Psoas muscle (tissue), 7 donors: ENCODE measurements at regions not wholly inside any gene's neighbourhood (a gene's known extent, or its start where the extent isn't known, plus 50 kb on each side); places are given as distances from the start of the nearest gene placed in this dataset.

Experiments used
- ATAC-seq, 4 donors: fragments of 200-7000 bp; cut with Tn5 transposase; one replicate each; pipeline ENCODE4 v1.9.1; 2020; ENCODE audit warnings: moderate library complexity in 3 of 4, mild to moderate bottlenecking in 2 of 4
- DNase-seq, 2 donors: peaks; one replicate each; pipeline ENCODE4 v3.0.0-alpha.2; 2020
- H3K27ac ChIP-seq: fragments of 200-600 bp; one replicate; pipeline ENCODE4 v1.8.0; 2022
- H3K27me3 ChIP-seq, 3 donors: fragments of 200-600 bp in 1 of 3; one replicate each; pipeline versions ENCODE4 v1.6.1 to v1.8.0; 2013 to 2022; ENCODE audit warnings: low read length in 2 of 3, mild to moderate bottlenecking in 2 of 3, moderate library complexity in 1 of 3; ENCODE audit not compliant: insufficient read depth in 3 of 3
- H3K36me3 ChIP-seq, 2 donors: fragments of 200-600 bp in 1 of 2; one replicate each; pipeline versions ENCODE4 v1.6.1 to v1.8.0; 2013 to 2022; ENCODE audit warnings: low read depth in 1 of 2, mild to moderate bottlenecking in 1 of 2, moderate library complexity in 1 of 2; ENCODE audit not compliant: insufficient read depth in 1 of 2
- H3K4me1 ChIP-seq: fragments of 200-600 bp; one replicate; pipeline ENCODE4 v1.8.0; 2022
- H3K4me3 ChIP-seq: fragments of 200-600 bp; one replicate; pipeline ENCODE4 v1.8.0; 2022; ENCODE audit warnings: mild to moderate bottlenecking
- H3K9me3 ChIP-seq: fragments of 200-600 bp; one replicate; pipeline ENCODE4 v1.8.0; 2022
- WGBS, 3 donors: extraction: QIAGEN DNeasy Blood & Tissue Kit; methylation state at CpG; one replicate each; pipeline versions ENCODE4 v1.1.6 to v1.1.7; 2013; 5-methylcytosine and 5-hydroxymethylcytosine counted together
- intact Hi-C, 2 donors: fragments of 100-400 bp; cut with DNase I; formaldehyde crosslinking; loops; one replicate each; pipeline versions ENCODE4 v1.11.0 to v1.14.2; 2022
- TF ChIP-seq, protein P1 (sequence below): fragments of 200-600 bp; IDR thresholded peaks from one replicate; pipeline ENCODE4 v1.8.0; 2022; ENCODE audit warnings: antibody characterized with exemption
- donor health status: healthy with polysubstance abuse.
- donor health status: DM: no; HTN: no; CAD: no; lungs with moderate emphysema.
- donor health status: Bipolar disorder and iron deficiency.
- donor health status: healthy.
- donor health status: DM: yes; HTN: yes; CAD: no.
- donor health status: DM: no; HTN: no; CAD: no.
- donor health status: DM: yes; HTN: yes; CAD: no.

DNA sequence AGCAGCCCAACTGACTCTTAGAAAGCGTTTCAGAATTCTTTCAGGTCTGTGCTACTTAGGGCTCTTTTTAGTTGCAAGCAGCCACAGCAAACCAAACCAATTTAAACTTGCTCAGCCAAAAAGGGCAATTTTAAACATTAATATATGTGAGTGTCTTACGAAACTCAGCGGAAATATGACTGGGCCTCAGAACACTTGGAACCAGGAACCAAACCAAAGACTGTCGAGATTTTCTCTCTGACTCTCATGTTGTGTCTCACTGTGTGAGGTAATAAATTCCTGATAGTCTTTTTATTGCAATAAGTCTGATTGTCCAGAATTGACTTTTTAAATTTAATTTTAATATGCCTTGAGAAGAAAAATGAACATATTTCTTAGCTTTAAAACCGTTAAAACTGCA is 122.3 kb downstream of the SYF2 start:
- TF ChIP-seq, protein P1, sequence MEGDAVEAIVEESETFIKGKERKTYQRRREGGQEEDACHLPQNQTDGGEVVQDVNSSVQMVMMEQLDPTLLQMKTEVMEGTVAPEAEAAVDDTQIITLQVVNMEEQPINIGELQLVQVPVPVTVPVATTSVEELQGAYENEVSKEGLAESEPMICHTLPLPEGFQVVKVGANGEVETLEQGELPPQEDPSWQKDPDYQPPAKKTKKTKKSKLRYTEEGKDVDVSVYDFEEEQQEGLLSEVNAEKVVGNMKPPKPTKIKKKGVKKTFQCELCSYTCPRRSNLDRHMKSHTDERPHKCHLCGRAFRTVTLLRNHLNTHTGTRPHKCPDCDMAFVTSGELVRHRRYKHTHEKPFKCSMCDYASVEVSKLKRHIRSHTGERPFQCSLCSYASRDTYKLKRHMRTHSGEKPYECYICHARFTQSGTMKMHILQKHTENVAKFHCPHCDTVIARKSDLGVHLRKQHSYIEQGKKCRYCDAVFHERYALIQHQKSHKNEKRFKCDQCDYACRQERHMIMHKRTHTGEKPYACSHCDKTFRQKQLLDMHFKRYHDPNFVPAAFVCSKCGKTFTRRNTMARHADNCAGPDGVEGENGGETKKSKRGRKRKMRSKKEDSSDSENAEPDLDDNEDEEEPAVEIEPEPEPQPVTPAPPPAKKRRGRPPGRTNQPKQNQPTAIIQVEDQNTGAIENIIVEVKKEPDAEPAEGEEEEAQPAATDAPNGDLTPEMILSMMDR: no peak
- Histone ChIP-seq H3K4me1 (no peaks in the 10 kb centered on the region), H3K9me3 (peaks cover 3% of the 10 kb centered on the region), H3K27ac (no peak overlapping the region), H3K4me3 (no peak overlapping the region), H3K36me3 (no peaks in the 10 kb centered on the region), H3K27me3 (peaks cover 0 to 17% (median 1%) of the 10 kb centered on the region in 3 donors)
- ATAC-seq (no peak), DNase-seq (no peak)
- 88 to 95% (median 90%) methylated on average over 5 of the region's 5 CpGs for WGBS, 3 donors
- intact Hi-C loops: no loop called here

DNA sequence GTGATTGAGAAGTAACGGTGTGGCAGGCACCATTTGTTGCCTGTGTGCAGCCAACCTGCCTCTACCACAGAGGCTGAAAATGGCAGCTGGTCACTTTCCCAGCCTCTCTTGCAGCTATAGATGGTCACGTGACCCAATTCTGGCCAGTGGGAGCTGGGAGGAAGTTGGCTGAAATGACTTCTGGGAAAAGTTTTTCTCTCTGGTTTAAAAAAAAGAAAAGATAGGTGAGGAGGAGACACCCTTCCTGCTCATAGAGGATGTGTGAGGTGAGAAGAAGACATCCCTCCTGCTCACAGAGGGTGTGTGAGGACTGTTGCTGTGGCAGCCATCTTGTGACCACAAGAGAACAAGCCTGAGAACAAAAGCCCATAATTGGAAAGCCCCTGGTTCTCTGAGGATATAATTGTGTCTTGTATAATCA is 122.8 kb downstream of the SYF2 start:
- H3K4me1 ChIP-seq: no peaks in the 10 kb centered on the region
- ATAC-seq: no peak
- intact Hi-C loops: loop anchor here in 1 of 2 donors (10.0 kb wide), 1 partner anchor 95 kb away; no protein-coding TSS in a partner anchor
- DNase-seq: no peak
- H3K27ac ChIP-seq: no peak overlapping the region
- no peaks in the 10 kb centered on the region for H3K36me3 ChIP-seq
- H3K27me3 ChIP-seq: peaks cover 0 to 17% (median 1%) of the 10 kb centered on the region in 3 donors
- H3K9me3 ChIP-seq: peaks cover 3% of the 10 kb centered on the region
- 95 to 100% (median 96%) methylated on average over 2 of the region's 2 CpGs for WGBS, 3 donors
- TF ChIP-seq, protein P1: no peak
- no peak overlapping the region for H3K4me3 ChIP-seq

DNA sequence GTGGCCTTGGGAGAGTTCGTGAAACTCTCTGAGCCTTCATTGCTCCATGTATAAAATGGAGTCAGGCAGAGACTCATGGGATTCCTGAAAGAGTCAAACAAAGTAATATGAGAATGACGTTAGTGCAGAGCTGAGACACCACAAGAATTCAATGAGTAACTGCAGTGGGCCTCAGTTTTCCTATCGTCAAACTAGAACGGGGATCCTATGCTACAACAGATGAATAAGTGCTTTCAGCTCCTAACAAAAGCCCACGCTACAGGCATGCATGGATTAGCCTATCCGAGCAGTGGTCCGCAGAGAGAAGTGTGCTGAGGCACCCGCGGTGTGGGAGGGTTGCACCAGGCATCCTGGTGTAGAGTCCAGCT is 124.7 kb downstream of the SYF2 start:
- no peak overlapping the region for H3K27ac ChIP-seq
- H3K4me1 ChIP-seq: no peaks in the 10 kb centered on the region
- peaks cover 3% of the 10 kb centered on the region for H3K9me3 ChIP-seq
- H3K36me3 ChIP-seq: no peaks in the 10 kb centered on the region
- DNase-seq: no peak
- WGBS, 3 donors: 89 to 94% (median 90%) methylated on average over 9 of the region's 9 CpGs
- ATAC-seq: no peak
- intact Hi-C loops: loop anchor here in 1 of 2 donors (10.0 kb wide), 1 partner anchor 97 kb away; no protein-coding TSS in a partner anchor
- peaks cover 0 to 17% (median 1%) of the 10 kb centered on the region in 3 donors for H3K27me3 ChIP-seq
- TF ChIP-seq, protein P1: no peak
- H3K4me3 ChIP-seq: no peak overlapping the region

DNA sequence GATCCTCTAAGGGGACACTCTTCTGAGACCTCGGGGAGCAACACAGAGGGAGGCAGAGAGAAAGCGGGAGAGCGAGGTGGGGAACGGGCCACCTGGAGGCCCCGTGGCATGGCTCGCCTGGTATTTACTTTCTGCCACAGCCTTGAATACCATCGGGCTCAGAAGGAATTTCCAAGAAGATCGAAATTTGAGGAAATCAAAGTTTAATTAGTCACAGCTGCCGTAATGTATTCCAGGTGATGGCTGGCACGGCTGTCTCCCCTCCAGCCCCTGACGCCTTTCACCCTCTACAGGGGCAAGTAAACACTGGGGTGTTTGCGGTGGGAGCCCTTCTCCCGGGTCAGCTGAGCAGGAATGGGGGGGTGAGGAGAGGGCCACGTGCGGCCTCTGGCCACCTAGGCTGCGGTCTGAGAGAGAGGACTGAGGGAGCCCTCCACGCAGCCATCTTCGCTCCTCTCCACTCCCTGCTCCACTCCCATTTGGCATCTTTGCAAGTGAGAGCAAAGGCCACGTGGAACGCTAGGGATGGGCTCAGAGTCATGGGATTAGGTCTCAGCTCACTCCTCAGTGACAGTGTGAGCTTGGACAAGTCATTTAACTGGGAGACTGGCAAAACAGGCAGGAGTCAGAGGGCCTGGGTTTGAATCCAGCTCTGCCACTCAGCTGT is 125.2 kb downstream of the SYF2 start:
- ATAC-seq: no peak
- no peaks in the 10 kb centered on the region for H3K36me3 ChIP-seq

More for the DNA sequence above, 125.2 kb downstream of the SYF2 start:
- 49 to 64% (median 55%) methylated on average over 20 of the region's 20 CpGs for WGBS, 3 donors
- peaks cover 3% of the 10 kb centered on the region for H3K9me3 ChIP-seq
- no peak overlapping the region for H3K4me3 ChIP-seq
- H3K27ac ChIP-seq: no peak overlapping the region
- H3K4me1 ChIP-seq: no peaks in the 10 kb centered on the region
- H3K27me3 ChIP-seq: peaks cover 0 to 17% (median 3%) of the 10 kb centered on the region in 3 donors
- DNase-seq: no peak
- intact Hi-C loops: loop anchor here in 1 of 2 donors (10.0 kb wide), 1 partner anchor 98 kb away; no protein-coding TSS in a partner anchor
- TF ChIP-seq, protein P1: no peak
